Activated B cell treated with CpG ODN at 0.5 μM for 24 hours (primary cell): ENCODE measurements at regions not wholly inside any gene's neighbourhood (a gene's known extent, or its start where the extent isn't known, plus 50 kb on each side); places are given as distances from the start of the nearest gene placed in this dataset.

Source experiments
- ATAC-seq: fragments of 200-7000 bp; cut with Tn5 transposase; one replicate; pipeline ENCODE4 v1.10.0; 2021; ENCODE audit warnings: low read depth, mild to moderate bottlenecking, moderate library complexity
- CTCF ChIA-PET: fragments of 350-600 bp; sonication (Branson Sonifier 250); formaldehyde crosslinking; loops from one replicate; lab custom pipeline; 2021; ENCODE audit warnings: antibody characterized with exemption; lab: Charles Lee
- POLR2A ChIA-PET: fragments of 350-600 bp; sonication (Branson Sonifier 250); formaldehyde crosslinking; loops from one replicate; lab custom pipeline; 2021; ENCODE audit warnings: antibody characterized with exemption; lab: Charles Lee
- DNase-seq: peaks from one replicate; pipeline ENCODE4 v3.0.0; 2022
- H3K27ac Mint-ChIP-seq: one replicate; pipeline ENCODE4 v1.8.0; 2020; ENCODE audit warnings: mixed read lengths
- H3K27me3 Mint-ChIP-seq: one replicate; pipeline ENCODE4 v1.8.0; 2021; ENCODE audit warnings: mixed read lengths
- H3K36me3 Mint-ChIP-seq: one replicate; pipeline ENCODE4 v1.8.0; 2021; ENCODE audit warnings: low read depth, mixed read lengths
- H3K4me1 Mint-ChIP-seq: one replicate; pipeline ENCODE4 v1.8.0; 2021; ENCODE audit warnings: mixed read lengths
- H3K4me3 Mint-ChIP-seq: one replicate; pipeline ENCODE4 v1.8.0; 2020; ENCODE audit warnings: mild to moderate bottlenecking, mixed read lengths
- H3K9me3 Mint-ChIP-seq: one replicate; pipeline ENCODE4 v1.8.0; 2020; ENCODE audit warnings: mixed read lengths
- intact Hi-C: fragments of 100-400 bp; cut with micrococcal nuclease; formaldehyde crosslinking; loops from one replicate; pipeline ENCODE4 v1.15.1; 2024
- TF ChIP-seq, protein P1 (sequence below): fragments of 200-600 bp; IDR thresholded peaks from one replicate; pipeline ENCODE4 v1.8.0; 2022; ENCODE audit warnings: antibody characterized with exemption, mild to moderate bottlenecking

DNA sequence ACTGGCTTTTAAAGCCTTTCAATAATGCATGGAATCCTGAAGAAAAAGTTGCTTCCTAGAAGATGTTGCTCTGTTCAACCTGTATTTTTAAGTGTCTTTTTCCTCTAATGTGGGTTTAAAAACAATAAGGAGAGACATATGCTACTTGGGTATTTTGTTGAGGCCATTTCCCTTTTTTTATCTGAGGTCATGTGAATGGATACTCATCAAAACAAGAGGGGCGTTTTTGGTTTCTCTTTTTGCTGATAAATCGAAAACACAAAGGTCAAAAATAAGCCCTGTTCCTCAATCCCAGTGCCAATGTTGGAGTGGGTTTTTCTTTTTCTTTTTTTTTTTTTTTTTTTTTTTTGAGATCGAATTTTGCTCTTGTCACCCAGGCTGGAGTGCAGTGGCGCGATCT is 468.0 kb upstream of the RBFOX1 start:
- POLR2A ChIA-PET = no interaction called here
- Mint-ChIP-seq H3K27ac (no peak overlapping the region), H3K4me3 (no peak overlapping the region), H3K4me1 (no peaks in the 10 kb centered on the region), H3K27me3 (no peaks in the 10 kb centered on the region), H3K36me3 (no peaks in the 10 kb centered on the region), H3K9me3 (no peaks in the 10 kb centered on the region)
- TF ChIP-seq, protein P1, sequence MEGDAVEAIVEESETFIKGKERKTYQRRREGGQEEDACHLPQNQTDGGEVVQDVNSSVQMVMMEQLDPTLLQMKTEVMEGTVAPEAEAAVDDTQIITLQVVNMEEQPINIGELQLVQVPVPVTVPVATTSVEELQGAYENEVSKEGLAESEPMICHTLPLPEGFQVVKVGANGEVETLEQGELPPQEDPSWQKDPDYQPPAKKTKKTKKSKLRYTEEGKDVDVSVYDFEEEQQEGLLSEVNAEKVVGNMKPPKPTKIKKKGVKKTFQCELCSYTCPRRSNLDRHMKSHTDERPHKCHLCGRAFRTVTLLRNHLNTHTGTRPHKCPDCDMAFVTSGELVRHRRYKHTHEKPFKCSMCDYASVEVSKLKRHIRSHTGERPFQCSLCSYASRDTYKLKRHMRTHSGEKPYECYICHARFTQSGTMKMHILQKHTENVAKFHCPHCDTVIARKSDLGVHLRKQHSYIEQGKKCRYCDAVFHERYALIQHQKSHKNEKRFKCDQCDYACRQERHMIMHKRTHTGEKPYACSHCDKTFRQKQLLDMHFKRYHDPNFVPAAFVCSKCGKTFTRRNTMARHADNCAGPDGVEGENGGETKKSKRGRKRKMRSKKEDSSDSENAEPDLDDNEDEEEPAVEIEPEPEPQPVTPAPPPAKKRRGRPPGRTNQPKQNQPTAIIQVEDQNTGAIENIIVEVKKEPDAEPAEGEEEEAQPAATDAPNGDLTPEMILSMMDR = no peak
- intact Hi-C loops = no loop called here
- DNase-seq (no peak), ATAC-seq (no peak)
- CTCF ChIA-PET = no interaction called here

DNA sequence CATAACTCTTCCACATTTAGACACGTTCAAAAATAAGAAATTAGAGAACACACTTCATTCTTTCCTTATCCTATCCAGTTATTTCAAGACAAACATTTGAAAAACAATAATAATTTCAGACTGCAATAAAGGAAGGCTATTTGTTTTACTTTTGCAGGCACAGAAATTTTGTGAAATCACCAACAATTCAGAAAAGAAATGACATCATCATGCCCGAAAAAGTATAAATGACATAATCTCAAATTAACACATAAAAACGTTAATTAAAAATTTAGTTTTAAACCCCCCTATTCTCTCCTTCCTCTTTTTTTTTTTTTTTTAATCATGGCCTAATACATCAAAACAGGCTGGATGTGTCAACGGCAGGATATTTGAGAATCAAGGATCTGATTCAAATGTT is 468.4 kb upstream of the RBFOX1 start:
- intact Hi-C loops = no loop called here
- Mint-ChIP-seq H3K27me3 (no peaks in the 10 kb centered on the region), H3K36me3 (no peaks in the 10 kb centered on the region), H3K9me3 (no peaks in the 10 kb centered on the region), H3K4me3 (no peak overlapping the region), H3K27ac (no peak overlapping the region), H3K4me1 (no peaks in the 10 kb centered on the region)
- DNase-seq (no peak), ATAC-seq (no peak)
- CTCF ChIA-PET = no interaction called here
- POLR2A ChIA-PET = no interaction called here
- TF ChIP-seq, protein P1 = no peak

DNA sequence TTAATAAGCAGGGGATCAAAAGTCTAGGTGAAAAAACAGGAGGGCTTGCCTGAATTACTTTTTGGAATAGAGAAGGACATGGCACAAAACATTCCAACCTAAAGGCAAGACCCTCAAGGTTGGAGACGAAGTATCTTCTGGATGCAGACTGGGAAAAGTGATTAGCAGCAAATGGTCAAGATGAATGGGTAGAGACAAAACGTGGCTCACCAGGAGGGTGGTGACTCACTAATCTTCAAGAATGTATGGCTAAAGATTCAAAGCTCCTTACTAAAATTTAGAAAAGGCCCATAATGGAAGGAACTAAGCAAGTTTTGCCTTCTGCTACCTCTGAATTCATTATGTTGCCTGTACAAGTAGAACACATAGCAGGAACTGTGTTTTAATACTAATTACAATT is 469.5 kb upstream of the RBFOX1 start:
- ATAC-seq (no peak), DNase-seq (no peak)
- no peaks in the 10 kb centered on the region for H3K27me3 Mint-ChIP-seq
- TF ChIP-seq, protein P1 = no peak
- intact Hi-C loops = no loop called here
- POLR2A ChIA-PET = no interaction called here
- no peaks in the 10 kb centered on the region for H3K4me1 Mint-ChIP-seq
- CTCF ChIA-PET = no interaction called here
- H3K36me3 Mint-ChIP-seq = no peaks in the 10 kb centered on the region
- no peak overlapping the region for H3K27ac Mint-ChIP-seq
- no peak overlapping the region for H3K4me3 Mint-ChIP-seq
- no peaks in the 10 kb centered on the region for H3K9me3 Mint-ChIP-seq

DNA sequence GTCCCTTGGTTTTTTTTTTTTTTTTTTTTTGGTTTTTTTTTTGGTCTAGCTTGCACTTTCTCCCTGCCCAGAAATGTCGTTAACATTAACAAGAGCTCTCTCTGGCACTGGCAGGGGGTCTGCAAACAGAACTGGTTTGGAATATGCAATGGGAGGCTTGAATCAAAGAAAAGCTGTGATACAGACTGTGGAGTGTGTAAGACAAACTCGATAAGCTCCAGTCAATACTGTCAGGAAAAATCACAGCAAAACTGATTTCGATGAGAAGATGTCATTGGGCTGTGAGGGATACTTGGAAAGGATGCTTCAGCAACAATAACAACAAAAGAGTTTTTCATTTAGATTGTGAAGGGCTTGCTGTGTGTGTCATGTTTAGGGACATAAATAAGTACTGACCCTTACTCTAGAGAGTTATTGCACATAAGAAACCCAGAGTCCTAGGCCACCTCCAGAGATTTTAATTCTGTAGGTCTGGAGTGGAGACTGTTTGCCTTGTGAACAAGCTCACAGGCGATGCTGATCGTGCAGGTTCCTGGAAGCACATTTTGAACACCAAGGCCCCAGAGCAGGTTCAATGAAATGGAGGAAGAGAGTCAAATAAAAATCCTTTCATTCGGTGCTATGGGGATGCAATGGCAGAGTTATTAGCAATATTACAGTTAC is 470.7 kb upstream of the RBFOX1 start:
- Mint-ChIP-seq H3K36me3 (no peaks in the 10 kb centered on the region), H3K4me1 (no peaks in the 10 kb centered on the region), H3K27ac (no peak overlapping the region), H3K4me3 (no peak overlapping the region), H3K27me3 (no peaks in the 10 kb centered on the region), H3K9me3 (no peaks in the 10 kb centered on the region)
- POLR2A ChIA-PET = no interaction called here
- CTCF ChIA-PET = no interaction called here
- TF ChIP-seq, protein P1 = no peak
- ATAC-seq (no peak), DNase-seq (no peak)
- intact Hi-C loops = no loop called here

DNA sequence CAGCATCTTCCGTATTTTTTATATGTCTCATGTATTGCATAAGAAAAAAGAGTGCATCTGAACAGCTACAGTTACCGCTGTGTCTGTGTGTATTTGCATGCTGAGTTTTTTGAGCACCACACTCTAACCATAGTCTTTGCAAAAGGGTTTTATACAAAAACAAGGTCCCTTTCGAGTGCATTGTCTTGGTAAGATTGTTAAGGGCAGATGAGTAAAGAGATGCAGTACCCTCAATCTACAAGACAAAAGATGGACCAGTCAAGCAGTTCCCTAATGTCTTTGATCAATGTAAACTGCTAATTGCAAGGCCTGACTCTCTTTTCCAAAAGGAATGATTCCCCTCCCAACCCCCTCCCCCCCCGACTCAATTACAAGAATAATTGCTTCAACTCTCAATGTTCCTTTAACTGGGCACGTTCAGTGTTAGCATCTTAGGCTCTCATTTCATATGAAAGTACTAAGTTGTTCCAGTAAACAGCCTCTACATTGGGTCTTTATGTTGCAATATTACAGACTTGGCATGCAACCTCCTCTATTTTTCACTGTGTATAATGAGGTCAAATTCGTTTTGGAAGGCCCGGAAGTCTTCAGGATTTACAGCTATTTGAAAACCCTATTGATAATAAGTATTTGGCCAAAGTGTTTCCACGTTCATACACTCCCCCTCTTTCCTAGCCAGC is 471.4 kb upstream of the RBFOX1 start:
- no peak for DNase-seq
- no peak overlapping the region for H3K4me3 Mint-ChIP-seq
- intact Hi-C loops = no loop called here
- no peaks in the 10 kb centered on the region for H3K4me1 Mint-ChIP-seq
- TF ChIP-seq, protein P1 = no peak
- no peak for ATAC-seq
- H3K9me3 Mint-ChIP-seq = no peaks in the 10 kb centered on the region
- H3K27me3 Mint-ChIP-seq = no peaks in the 10 kb centered on the region
- ChIA-PET POLR2A (no interaction called here), CTCF (no interaction called here)
- no peaks in the 10 kb centered on the region for H3K36me3 Mint-ChIP-seq
- H3K27ac Mint-ChIP-seq = no peak overlapping the region
